NCI-H1694 treated with DMSO at 0.1 percent for 48 hours (cell line): ENCODE measurements at regions not wholly inside any gene's neighbourhood (a gene's known extent, or its start where the extent isn't known, plus 50 kb on each side); places are given as distances from the start of the nearest gene placed in this dataset.

ENCODE experiments used
- DNase-seq: peaks from one replicate; lab custom pipeline; 2025; lab: John Stamatoyannopoulos, UW

- no peak for DNase-seq
Observed at GRCh38 chr9:89768051-89768450, 163.2 kb downstream of the GADD45G start.

- DNase-seq: no peak
Observed at GRCh38 chr9:89768650-89769071, 163.8 kb downstream of the GADD45G start.

DNA sequence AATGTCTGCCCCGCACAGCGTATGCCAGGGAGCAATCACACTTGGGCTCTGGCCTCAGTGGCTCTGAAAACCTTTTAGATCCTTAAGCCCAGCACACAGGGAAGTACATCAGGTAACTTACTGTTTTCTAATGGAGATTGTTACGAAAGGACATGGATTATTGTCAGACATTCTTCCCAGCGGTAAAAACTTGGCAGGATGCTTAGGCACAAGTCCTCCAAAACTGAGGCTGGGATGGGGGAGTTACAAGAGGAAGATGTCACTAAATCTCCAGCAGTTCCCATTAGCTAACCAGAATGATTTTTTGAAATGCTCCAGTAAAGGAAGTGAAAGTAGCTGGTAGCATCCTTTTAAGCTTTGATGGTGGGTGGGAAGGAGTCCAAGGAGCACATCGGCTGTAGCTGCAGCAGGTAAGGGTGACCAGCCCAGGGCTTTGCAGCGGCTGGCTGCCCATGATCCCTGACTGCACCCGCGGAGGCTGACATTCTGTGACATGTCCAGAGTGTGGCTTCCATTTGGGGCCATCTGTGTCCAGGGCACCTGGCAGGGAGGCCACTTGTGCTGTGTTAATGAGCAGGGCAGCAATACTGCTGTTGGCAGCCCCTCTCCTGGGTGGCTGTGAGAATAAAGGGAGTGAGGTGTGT lies 165.8 kb downstream of the GADD45G start:
- DNase-seq: no peak

GRCh38 chr9:89771205-89771604 lies 166.4 kb downstream of the GADD45G start:
- DNase-seq: no peak

DNA sequence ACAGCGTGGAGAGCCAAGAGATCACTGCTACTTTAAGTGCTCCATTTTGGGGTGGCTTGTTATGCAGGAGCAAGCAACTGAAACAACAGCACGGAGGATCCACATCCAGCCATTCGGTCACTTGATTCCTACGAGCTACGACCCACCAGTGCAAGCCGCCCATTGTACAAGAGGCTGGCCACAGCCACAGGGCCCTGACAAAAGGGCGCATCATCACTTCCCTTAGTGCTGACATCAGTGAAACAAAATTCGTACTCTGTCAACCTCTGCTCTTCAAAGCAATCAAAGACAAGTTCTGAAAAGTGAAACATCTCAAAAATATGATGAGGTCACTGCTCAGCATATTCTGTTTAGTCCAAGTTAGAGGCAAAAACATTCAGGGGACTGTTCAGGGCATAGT lies 168.4 kb downstream of the GADD45G start:
- no peak for DNase-seq

DNA sequence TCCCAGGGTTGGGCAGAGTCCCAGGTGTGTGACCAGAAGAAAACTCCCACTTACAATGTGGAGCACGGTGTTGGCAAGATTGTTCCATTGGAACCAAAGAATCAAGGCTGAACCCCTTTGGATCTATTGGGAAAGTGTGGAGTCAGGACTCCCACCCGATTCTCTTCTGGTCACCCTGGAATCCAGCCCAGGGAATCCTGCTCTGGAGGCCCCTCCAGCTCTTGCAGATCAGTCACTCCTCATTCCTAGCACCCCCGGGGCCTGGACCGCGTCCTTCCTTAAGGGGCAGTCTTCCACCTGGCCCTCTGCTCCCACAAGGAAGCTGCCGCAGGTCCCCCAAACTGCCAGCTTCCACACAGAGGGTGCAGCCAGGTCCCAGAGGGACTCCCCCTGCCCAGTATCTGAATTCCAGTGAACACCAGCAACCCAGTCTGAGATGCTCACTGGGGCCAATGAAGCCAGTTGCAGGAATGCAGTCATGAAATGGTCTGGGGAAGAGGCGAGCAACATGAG lies 170.1 kb downstream of the GADD45G start:
- no peak for DNase-seq

DNA sequence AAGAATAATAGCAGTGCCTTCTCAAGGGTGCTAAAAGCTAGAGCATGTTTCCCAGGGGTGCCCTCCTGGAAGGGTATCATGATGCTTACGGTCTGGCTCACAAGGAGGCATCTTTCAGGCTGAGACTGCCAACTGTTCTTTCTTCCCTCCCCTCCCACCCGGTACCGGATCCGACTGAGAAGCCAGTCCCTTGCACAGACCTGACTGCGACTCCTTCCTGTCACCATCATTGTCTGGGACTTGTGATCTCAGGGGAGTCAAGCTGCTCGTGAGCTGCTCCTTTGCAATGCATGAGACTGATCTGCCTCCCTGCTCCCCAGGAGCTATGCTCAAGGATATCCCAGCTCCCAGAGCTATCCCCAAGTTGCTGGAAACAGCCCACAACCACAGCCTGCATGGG lies 170.8 kb downstream of the GADD45G start:
- no peak for DNase-seq

DNA sequence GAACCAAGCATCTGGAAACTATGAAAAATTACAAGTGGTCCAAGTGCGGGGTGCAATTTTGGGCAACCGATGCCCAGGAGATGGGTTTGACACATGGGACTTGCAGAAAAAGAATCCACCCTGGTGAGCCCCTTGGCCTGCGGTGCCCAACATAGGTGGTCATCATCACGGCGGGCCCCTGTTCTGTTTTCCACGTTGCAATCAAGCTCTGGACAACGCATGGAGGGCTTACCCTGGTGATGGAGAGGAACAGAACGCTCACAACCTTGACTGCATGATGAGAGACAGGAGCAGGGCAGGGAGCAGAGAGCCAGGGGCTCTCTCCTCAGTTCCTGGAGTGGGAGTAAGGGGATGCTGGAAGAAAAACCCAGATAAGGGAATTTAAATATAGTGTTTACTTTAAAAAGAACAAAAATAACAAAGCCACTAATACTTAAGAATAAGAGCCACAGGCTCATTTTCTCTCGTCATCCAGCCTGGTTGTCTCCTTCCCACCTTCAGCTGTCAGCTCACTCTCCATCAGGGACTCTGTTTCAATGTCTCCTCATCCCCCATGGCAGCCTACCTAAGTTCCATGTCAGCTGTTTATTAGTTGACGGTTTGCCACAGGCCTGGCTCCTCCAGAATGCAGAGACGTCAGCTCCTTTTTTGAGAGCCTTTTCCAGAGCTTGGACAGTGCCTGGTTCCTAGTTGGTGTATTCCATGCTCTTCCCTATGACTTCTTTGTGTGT lies 172.1 kb downstream of the GADD45G start:
- DNase-seq: no peak

GRCh38 chr9:89777544-89777943 lies 172.7 kb downstream of the GADD45G start:
- no peak for DNase-seq

DNA sequence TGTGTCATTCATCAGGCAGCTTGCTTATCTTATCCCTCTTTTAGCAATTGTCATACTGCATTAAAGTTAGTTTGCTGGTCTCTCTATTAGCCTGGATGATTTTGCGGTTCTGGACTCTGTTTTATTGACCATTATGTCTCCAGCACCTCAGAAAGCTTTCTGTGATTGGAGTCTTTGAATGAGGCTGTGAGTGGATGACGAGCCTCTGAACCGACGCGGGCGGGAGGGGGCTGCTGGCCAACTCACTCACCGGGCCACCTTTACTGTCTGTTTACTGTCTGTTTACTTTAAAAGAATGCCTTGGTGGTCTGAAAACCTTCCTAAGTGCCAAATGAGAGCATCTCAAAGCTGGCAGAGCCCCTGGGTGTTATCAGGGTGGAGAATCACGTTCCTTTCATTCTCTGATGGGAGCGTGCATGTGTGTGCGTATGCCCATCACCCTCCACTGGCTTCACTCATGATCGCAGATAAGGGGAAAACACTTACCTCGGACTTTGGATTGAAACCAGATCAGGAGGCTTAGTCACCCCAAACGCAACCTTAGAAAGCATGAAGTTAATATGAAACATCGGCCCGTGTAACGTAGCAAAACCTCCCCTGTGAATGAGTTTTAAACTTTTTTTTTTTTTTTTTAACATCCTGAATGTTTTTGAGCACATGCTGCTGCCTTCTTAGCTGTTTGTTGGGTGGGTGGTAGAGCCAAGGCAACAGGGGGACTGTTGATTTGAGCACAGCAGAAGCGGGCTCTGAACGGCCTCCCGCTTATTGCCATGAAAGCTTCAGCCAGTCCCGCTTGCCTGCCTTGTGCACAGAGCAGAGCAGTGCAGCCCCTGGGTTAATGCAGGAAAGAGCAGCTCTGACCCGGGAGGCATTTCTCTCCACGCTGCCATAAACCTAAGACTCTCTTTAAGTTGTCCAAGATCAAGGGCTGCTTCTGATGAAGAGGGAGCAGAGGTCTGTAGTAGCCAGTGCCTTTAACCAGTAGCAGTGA lies 173.6 kb downstream of the GADD45G start:
- DNase-seq: no peak

- DNase-seq: no peak
Observed at GRCh38 chr9:89779405-89780203, 174.8 kb downstream of the GADD45G start.

DNA sequence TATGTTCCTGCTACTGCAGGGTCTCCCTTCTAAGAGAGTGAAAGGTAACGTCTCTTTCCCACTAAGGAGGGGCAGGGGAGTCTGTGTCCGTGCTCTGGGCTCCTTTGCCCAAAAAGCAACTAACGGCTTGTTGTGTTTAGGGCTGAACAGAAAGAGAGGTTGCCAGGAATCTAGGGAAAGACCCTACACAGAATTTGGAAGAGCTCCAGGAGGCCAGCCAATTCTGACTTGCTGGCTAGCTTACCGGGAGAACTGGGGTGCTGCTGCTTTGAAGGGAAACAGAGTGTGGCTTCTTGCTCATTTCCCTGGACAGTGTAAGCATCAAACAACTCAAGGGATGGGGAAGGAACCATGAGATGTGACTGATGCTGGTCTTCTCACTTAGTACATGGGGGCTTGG lies 176.1 kb downstream of the GADD45G start:
- DNase-seq: no peak

GRCh38 chr9:89781838-89782540 lies 177.2 kb downstream of the GADD45G start:
- DNase-seq: no peak

DNA sequence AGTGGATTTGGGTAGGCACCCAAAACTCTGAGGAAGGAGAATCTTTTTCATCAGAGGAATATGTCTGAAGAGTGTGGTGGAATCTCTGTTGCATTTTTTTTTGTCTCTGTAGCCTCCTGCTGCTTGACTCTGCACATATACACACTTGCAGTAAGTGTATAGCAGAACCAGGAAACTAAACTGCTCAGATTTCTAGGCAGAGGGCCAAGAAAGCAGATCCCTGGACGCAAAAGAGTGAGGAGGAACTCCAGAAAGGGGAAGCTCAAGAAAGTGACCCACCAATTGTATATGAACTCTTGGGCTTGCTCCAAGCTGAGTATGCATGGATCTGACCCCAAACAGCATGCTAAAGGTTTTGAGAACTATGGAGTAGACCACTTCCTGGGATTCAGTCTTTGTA lies 181.8 kb downstream of the GADD45G start:
- no peak for DNase-seq

GRCh38 chr9:89787595-89787994 lies 182.8 kb downstream of the GADD45G start:
- no peak for DNase-seq

DNA sequence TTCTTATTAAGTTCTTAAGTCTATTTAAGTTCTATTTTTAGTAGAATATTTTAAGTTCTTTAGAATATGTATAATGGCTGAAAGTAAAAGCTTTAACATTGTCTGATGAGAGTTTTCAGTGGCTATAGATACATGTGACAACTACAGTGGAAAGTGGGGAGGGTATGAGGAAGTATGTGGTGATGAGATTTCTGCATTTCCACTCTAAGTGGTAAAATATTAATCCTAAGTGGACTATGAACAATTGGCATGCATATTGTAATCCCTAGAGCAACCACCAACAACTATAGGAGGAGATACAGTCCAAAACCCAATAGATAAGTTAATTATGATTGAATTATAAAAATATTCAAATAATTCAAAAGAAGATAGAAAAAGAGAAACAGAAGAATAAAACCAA lies 183.6 kb downstream of the GADD45G start:
- no peak for DNase-seq

DNA sequence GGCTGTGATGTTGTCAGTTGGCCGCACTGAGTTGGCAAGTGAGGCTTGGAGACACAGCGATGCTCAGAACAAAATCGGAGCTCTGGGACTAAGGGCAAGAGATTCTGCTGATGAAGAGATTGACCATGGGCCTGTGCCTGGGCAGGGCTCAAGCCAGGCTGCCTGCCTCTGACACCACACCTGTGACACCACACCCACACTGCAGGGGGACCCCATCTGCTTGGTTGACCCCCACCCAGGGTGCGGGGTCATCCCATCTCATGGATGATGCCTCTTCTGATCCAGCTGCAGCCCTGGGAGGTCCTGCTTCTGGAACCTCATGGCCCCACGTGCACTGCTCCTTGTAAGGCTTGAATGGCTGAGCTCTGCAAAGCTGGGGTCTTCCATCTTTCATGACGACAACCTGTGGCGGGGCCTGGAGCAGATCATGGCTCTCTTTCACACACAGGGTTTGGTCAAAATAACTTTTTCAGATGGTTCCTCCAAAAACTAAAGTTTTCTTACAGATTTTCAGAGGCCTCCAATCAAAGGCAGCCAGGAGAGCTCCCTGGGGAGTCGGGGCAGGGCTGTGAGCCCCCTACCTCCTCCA lies 185.2 kb downstream of the GADD45G start:
- no peak for DNase-seq

DNA sequence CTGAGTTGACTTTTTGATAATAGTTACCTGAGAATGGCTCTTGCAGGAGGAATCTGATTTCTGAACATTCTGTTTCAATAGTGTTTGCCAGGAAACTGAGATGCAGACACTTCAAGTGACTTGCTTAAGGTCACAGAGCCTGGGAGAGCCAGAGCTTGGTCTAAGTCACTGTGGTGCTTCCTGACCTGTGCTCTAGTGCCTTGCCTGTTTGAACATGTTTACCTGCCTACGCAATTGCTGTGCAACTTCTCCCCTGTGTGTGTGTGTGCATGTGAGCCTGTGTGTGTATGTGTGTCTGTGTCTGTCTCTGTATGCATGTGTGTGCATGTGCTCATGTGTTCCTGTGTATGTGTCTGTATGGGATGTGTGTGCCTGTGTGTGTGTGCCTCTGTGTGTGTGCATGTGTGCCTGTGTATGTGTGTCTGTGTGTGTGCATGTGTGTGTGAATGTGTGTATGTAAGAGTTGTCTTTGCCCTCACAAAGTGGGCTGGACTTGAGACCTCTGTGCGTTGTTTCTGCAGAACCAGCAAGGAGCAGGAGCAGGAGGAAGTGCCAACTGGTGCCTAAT lies 185.8 kb downstream of the GADD45G start:
- no peak for DNase-seq

DNA sequence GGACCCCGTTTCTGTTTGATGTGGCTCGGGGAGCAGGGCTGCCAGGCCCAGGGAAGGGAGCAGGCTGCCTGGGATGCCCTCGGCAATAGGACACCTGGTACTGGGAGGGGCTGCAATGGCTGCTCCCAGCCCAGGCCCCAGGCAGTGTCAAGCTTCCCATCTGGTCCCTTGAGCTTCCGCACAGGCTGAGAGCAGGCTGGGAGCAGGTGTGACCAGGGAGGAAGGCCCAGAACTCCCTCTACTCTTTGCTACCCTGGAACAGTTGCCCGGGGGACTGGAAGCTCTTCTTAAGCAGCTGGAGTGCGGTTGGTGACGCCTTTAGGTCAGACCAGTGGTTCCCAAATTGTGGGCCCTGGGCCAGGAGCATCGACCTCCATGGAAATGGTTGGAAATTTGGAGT lies 186.9 kb downstream of the GADD45G start:
- peak; percentile 32 for DNase-seq
